Right lung (tissue), 2 donors: ENCODE measurements at regions not wholly inside any gene's neighbourhood (a gene's known extent, or its start where the extent isn't known, plus 50 kb on each side); places are given as distances from the start of the nearest gene placed in this dataset.

Experiments used
- DNase-seq, 2 donors: peaks; one replicate each; pipeline ENCODE4 v3.0.0-alpha.2; 2013

DNA sequence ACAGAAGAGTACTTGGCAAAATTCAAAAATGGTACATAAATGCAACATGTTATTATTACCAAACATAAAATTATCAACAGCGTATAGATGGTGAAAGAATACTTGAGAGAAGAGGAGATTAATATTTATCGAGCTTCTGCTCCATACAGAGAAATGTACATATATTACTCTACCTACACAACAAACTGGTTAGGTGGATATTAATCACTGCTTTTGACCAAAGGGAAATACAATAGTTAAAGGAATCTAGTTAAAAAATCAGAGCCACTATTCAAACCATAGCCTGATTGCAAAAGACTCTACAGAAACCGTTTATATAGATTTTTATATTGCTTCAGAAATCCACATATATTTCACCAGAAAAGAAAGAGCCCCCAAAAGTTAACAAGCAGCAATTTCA is 379.3 kb upstream of the PRMT6 start:
- DNase-seq = no peak

DNA sequence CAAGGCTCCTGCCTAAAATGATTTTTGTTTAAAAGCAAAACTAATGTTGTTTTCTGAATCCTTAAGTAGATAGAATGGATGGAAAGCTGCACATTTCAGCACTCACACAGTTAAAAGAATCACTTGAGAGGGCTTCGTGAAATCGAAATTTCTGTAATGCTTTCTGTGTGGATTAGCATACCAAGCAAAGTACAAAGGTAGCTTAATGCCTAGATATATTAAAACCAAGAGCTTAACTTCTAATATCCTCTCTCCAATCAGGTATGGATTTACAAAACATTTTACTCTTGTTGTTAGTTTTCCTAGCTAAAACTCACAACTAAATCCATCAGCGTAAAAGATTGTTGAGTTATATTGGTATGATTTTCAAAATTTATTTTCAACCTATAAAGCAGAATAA is 378.8 kb upstream of the PRMT6 start:
- DNase-seq = no peak

DNA sequence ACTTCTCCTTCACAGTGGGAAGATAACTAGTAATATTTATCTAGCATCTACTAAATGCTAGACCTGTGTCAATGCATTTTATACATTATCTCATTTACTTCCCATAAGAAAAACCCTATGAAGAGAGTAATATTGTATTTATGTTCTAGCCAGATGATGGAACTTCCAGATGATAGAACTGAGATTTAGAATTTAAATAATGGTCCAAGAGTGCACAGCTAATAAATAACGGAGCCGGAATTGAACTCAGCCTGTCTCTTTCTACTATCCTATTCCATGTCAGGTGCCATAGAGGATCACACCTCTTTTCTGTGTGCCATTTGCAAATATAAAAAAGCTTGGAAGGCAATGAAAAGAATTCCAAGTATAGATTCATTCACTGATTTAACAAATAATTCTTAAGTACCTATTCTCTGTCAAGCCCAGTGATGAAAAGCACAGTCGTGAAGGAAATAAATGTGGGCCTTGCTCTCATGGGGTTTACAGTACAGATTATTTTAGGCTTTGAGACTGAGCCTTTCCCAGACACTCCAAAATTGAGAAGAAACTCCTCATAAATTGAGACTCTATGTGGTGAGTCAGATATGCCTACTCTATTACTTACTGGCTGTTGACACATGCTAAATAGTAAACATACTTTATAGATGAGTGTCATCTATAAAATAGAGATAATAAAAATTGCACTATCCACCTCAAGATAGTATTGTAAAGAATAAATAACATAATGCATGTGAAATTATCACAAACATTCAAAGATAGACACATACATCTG is 378.0 kb upstream of the PRMT6 start:
- DNase-seq = no peak

DNA sequence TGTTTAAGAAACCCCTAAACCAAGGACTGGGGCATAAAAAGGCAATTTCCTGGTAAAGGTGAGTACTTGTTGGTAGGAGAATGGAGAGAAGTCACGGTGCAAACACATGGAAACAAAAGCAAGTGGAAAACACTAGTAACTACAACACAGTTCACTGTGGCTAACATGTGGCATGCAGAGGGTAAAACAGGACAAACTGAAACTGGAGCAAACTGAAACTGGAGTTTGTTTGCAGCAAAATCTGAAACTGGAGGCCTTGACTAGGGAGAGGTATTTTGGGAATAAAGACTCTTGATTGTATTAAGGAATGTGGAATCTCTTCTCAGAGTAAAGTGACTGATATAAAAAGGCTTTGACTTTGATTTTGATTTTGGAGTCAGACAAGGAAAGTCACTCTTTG is 376.3 kb upstream of the PRMT6 start:
- DNase-seq = peak in 1 of 2 donors; percentile 8

DNA sequence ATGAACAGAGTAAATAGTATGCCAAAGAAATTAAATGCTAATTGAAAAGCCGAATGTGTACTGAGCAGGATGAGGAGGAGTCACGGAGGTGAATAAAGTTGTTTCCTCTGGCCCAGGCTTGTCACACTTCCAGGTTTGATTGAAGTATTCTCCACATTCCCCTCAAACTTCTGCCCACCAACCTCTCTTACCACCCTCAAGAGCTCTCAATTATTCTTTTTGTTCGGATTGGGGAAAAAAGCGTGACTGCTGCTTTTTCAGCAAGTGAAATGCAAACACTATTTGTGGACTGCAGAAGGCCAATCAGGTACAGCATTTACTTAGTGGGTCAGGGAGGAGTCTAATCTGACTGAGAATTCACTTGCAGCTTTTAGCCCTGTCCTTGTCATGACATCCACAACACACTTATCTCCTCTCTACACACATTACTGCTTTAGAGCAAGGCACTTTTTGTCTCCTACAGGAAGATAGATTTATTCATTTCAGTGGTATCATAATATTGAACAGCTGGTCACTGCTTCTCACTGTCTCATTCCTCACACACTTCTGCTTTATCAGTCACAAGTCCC is 375.6 kb upstream of the PRMT6 start:
- DNase-seq = peak; percentile 24 to 38

DNA sequence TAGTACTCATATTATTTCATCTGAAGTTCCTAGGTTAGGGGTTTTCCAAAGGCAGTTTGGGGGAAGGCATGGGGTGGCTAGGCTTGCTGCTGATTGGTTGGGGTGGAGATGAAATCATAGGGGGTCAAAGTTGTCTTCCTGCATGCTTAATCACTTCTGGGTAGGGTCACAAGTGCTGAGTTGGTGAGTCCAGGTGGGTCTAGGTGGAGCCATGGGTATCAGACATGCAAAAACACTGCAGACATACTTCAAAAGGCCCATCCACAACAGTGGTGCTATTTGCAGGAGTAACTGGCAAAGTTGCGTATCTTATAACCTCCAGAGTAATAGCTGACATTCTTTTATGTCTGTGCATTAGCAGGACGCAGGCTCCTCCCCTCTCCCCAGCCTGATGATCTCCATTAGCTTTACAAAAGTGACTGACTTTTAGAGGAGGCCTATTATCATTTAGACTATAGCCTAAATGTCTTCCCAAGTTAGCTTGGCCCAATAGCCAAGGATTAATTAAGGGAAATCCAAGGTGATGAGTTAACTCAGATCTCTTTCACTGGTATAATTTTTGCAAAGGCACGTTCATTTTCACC is 374.4 kb upstream of the PRMT6 start:
- DNase-seq = no peak

DNA sequence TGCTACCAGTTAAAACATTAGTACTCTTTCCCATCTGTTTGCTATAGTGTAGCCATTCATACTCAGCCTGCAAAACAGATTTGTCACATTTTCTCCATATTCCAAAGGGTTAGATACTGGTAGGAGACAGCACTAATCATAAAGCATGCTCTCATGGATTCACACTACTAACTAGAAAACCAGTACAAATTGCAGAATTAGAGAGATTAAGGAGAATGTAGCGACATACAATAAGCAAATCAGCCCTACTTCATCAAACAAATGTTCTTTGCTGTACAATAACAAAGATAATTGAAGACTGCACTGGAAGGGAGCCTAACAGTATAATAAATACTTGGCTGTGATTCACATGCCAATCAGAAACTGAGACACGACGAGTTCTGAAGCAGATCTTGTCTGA is 368.0 kb upstream of the PRMT6 start:
- DNase-seq = no peak

DNA sequence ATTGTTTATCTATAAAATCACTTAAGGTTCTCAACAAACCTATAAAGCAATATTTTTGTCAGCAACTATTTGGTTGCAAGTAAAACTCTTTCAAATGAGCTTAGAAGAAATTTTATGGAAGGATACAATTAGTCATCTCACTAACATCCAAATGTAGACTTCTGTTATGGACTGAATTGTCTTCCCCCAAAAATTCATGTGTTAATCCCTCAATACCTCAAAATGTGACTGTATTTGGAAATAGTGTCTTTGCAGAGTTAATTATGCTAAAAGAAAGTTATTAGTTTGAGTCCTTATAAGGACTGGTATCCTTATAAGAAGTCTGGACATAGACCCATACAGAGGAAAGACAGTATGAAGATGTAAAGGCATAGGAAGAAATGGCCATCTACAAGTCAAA is 357.8 kb upstream of the PRMT6 start:
- no peak for DNase-seq

DNA sequence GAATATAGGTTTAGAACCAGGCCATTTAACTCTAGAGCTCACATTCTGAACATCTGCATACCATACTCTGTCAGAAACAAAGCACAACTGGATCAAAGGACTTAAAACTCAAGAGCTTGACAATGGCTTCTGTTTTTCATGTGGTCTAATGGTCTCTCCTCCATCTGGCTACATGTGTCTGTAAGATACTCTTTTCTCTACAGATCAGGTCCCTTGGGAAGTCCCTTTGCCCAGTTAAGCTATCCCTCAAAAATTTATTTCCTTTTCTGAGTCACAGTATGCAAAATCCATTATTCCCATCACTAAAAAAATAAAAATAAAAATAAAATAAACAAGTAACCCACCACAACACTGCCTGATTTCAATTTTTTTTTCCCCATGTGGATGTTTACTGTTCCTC is 357.0 kb upstream of the PRMT6 start:
- DNase-seq = no peak

DNA sequence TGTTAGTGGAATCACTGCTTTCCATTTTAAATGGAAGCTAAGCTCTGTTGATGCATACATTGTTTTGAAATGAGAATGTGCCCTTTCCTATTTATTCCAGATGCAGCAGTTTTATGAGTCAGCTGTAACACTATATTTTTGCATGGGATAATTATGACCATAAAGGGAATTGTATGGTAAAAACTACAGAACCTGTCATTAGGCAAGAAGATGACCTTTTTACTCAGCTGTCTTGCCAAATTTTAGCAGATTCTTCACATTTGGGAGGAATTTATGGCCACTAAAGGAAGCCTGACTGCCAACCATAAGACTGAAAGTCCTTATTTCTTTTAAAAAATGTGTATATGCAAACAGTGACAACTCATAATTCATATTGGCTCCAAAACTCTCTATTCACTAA is 356.3 kb upstream of the PRMT6 start:
- DNase-seq = no peak

DNA sequence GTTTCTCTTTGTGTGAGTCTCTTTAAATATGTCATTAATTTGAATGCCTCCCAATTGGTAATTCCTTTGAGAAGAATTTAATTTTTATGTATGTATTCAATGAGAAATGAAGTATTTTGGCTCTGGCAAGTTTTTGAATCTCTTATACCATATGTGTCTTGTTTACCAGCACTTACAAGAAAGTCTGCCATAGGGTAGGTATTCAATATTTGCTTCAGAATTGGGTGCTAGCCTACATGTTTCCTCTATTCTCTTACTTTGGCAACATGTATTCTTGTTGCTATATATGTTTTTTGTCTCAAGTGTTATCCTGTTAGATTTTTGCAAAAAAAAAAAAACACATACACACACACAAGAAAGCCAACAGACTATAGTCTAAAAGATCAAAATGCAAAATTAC is 350.5 kb upstream of the PRMT6 start:
- DNase-seq = no peak

DNA sequence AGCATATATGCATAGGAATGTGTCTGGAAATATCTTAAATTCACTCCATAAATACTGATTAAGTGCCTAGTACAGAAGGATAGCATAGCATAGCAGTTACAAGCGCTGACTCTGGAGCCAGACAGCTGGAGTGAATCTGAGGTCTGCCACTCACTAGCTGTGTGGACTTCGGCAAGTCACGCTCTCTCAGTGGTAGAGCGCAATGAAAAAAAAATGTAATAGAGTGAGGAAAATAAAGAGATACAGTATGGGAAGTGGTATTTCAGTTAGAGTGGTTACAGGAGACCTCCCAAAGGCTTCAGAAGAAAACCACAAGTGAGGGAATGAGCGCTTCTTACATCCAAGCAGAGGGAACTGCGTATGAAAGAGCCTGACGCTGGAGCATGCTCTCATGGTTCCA is 338.9 kb upstream of the PRMT6 start:
- peak; percentile 71 for DNase-seq

DNA sequence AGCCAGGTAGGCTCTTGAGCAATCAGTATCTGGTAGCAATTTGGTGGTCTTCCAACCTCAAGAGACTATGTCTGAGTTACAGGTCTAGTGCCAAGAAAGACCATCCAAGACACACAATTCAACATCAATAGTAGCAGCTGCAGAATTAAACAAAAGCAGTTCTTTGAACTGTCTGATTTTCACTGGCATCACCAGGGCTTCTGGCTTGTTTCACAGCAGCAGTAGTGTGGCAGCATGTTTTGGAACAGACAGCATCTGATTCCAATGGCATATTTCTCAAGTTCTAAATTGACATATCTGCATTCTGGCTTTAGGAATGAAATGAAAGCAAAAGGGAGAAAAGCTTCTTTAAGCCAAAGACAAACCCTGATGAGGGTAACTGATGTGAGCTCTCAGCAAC is 334.7 kb upstream of the PRMT6 start:
- DNase-seq = no peak

DNA sequence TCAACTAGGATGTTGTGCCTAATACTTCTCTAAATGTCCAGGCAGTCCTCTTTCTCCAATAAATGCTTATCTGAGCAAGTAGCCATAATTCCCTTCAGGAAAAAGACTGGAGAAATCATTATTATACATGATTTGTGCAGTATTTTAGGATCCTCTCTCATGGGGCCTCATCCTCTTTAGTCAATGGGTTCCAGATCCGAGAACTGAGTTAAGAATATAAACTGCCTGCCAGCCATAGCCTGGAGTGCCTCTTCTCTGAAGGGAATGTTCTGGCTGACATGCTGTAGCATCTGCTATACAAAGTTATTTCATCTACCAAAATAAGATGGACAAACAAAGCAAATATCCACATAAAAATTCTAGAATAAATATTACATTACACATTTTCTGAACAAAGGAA is 334.0 kb upstream of the PRMT6 start:
- DNase-seq = no peak

DNA sequence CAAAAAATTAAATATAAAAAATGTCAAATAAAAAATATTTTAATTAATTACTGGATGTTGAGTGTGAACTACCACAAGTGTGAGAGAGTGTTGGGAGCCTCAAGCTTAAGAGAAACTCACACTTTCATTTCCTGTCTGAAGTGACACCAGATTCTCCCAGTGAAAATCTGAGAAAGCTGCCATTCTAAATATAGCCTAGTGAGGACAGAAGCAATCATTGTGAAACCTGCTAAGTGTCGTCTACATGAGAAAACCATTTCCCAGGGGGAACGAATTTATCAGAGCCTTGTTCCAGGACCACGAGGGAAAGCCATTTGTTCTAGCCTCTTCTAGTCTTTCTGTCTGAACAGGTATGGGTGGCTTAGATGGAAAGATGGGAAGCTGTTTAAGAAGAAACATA is 329.3 kb upstream of the PRMT6 start:
- DNase-seq = no peak

DNA sequence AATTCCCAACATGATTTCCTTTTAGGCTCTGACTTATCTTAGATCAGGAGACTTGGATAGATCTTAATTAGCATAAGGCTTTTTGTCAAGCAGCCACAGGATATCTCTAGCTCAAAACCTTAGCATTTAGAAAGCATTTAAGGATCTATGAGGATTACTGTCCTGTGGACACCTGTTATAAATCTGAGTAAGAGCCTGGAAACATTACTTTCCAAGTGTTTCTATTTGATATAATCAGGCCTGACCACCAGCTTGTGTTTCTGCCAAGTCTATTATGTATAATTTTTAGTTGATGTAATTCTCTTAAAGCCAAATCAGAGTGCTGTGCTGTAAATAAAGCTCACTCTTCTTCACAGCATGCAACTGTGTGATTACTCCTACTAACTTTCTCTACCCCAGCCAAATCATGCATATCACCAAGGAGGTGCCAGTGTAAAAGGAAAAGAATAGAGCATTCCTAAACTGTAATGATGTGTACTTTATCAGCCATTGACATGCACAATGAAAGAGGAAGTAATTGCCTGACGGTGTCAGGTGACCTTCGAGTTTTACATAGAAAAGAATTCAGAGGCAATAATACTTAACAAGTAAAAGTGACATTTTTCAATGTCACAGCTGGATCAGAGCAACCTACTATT is 309.9 kb upstream of the PRMT6 start:
- no peak for DNase-seq

DNA sequence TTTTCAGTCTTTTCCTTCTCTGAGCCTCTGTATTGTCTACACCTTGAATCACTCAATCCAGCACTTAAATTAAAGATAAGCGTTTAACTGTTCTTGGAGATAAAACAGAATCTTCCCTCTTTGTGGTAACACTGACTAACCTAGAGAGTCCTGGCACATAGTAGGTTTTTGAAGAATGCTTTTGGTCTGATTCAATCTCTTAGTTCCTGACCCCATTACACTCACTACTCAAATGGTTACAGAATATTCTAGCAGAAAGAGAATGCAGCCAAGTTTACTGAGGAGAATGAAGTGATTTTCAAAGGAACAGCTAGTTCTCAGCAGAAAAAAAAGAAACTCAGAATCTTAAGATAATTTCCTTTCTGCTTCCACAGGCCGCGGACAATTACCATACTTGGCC is 309.2 kb upstream of the PRMT6 start:
- peak in 1 of 2 donors; percentile 7 for DNase-seq

DNA sequence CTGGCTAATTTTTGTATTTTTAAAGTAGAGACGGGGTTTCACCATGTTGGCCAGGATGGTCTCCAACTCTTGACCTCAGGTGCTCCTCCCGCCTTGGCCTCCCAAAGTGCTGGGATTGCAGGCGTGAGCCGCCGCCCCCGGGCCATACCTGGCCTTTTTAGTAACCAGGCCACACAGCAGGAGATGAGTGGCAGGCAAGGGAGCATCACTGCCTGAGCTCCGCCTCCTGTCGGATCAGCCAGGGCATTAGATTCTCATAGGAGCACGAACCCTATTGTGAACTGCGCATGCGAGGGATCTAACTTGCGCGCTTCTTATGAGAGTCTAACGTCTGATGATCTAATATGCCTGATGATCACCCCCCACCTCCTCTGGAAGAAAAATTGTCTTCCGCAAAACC is 308.7 kb upstream of the PRMT6 start:
- no peak for DNase-seq

DNA sequence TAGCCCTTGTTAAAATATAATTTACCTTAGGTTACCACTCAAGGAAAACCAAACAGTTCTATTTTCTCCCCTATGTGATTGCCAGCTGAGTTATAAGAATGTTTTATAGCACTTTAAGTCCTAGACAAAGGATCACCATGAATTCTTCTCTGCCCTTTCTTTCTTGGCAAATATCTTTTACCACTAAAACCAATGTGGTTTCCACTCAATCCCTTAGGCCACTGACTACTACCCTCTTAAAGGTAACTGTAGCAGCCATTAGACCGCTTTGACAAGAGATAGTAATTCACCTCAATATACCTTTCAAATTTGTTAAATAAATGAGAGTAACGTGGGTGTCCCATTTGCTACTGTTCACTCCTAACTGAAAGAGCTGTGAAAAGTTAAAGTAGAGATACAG is 307.9 kb upstream of the PRMT6 start:
- no peak for DNase-seq

DNA sequence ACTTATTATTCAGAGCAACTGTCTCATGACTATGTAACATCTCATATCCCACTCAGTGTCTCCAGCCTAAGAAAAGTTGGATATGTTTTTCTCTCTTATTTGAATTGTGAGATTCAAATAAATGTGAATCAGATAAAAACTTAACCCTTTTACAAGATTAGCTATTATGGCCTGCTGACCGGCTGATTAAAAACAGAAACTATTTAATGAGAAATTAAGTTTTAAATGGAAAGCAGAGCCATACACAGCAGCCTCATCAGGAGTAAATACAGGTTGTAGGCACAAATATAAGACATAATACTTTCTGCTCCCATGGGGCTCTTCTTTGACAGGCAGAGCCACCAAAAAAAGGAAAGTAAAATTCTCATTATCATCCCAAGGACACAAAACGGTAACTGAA is 307.0 kb upstream of the PRMT6 start:
- no peak for DNase-seq

DNA sequence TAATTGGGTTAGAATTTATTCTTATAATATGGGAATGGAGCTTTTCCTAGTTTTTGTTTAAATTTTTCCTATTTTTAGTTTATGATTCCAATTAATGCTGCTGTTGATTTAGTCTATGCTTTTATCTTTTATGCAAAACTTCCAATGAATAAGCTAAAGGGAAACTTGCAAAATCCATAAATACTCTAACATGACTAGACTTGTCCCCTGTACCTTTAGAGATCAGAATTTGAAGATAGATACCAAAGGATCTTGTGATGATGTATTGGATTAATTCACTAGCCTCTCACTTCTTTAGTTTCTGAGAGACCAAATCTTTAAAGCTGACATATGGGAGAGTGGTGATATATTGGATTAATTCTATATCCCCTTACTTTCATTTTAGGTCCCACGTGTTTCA is 306.6 kb upstream of the PRMT6 start:
- DNase-seq = no peak

DNA sequence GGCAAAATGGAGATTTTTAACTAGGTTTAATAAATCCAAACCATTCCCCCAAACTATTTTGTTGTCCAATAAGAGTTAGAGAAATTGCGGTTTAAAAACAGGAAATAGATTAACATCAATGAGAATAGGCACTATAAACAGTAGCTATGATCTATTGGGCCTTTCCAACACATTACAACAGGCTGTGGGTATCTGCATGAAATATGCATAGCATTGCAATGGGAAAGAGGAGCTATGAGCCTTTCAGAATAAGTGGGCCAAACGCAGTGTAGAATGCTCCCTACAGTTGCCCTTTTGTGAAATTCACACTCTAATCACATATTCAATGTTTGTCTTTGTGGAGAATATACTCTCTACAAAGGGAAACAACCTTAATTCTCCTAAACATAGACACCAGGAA is 305.5 kb upstream of the PRMT6 start:
- DNase-seq = no peak

DNA sequence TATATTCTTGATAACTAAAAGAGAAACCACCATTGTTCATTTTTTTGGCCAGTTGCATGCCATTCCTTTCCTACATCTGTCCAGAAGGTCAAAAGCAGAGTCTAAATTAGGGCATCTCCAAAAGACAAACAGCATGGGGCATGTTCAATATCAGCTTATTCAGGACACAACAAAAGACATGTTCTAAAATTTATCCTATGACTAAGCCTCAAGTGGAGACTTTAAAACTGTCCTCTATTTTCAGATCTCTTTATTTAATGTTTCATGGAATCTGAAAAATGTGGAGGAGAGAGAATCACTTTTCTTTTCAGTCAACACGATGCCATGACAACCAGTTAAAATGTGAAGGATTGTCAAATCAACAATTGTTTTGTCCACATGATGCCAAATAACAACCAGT is 303.4 kb upstream of the PRMT6 start:
- no peak for DNase-seq
